Activated CD4-positive, alpha-beta memory T cell treated with anti-CD3 and anti-CD28 coated beads for 36 hours (primary cell): ENCODE measurements at regions not wholly inside any gene's neighbourhood (a gene's known extent, or its start where the extent isn't known, plus 50 kb on each side); places are given as distances from the start of the nearest gene placed in this dataset.
"Not testable (repeated sequence)": the region's sequence is repeated elsewhere in the genome, so short reads cannot be mapped to it uniquely, and the experiment has no call there.

Experiments used
- CTCF ChIA-PET: fragments of 350-600 bp; sonication (Branson Sonifier 250); formaldehyde crosslinking; loops from one replicate; lab custom pipeline; 2021; ENCODE audit warnings: antibody characterized with exemption, inconsistent platforms; lab: Charles Lee
- POLR2A ChIA-PET: fragments of 350-600 bp; sonication (Branson Sonifier 250); formaldehyde crosslinking; loops from one replicate; lab custom pipeline; 2021; ENCODE audit warnings: antibody characterized with exemption; lab: Charles Lee
- DNase-seq: peaks from one replicate; pipeline ENCODE4 v3.0.0-alpha.2; 2020
- H3K27ac Mint-ChIP-seq: one replicate; pipeline ENCODE4 v1.8.0; 2021; ENCODE audit warnings: mixed read lengths
- H3K27me3 Mint-ChIP-seq: one replicate; pipeline ENCODE4 v1.8.0; 2021; ENCODE audit warnings: mixed read lengths
- H3K36me3 Mint-ChIP-seq: one replicate; pipeline ENCODE4 v1.8.0; 2021; ENCODE audit warnings: mixed read lengths
- H3K4me1 Mint-ChIP-seq: one replicate; pipeline ENCODE4 v1.8.0; 2021; ENCODE audit warnings: low read depth, mixed read lengths
- H3K4me3 Mint-ChIP-seq: one replicate; pipeline ENCODE4 v1.8.0; 2021; ENCODE audit warnings: mild to moderate bottlenecking, mixed read lengths
- H3K9me3 Mint-ChIP-seq: one replicate; pipeline ENCODE4 v1.8.0; 2021; ENCODE audit warnings: mixed read lengths
- intact Hi-C: fragments of 100-400 bp; cut with micrococcal nuclease; formaldehyde crosslinking; loops from one replicate; pipeline ENCODE4 v1.15.1; 2023

- no peak overlapping the region for H3K27ac Mint-ChIP-seq
- no peaks in the 10 kb centered on the region for H3K36me3 Mint-ChIP-seq
- ChIA-PET POLR2A (no interaction called here), CTCF (no interaction called here)
- DNase-seq: no peak
- no peak overlapping the region for H3K4me3 Mint-ChIP-seq
- H3K9me3 Mint-ChIP-seq: no peaks in the 10 kb centered on the region
- intact Hi-C loops: no loop called here
- H3K4me1 Mint-ChIP-seq: peaks cover 6% of the 10 kb centered on the region
- H3K27me3 Mint-ChIP-seq: peaks cover 1% of the 10 kb centered on the region
Measured at GRCh38 chr9:91006046-91006445, 204.4 kb downstream of the SYK start.

GRCh38 chr9:91008568-91008967, 206.9 kb downstream of the SYK start:
- intact Hi-C loops: no loop called here
- H3K4me1 Mint-ChIP-seq: peaks cover 5% of the 10 kb centered on the region
- peaks cover 7% of the 10 kb centered on the region for H3K36me3 Mint-ChIP-seq
- no peak overlapping the region for H3K4me3 Mint-ChIP-seq
- peaks cover 3% of the 10 kb centered on the region for H3K27me3 Mint-ChIP-seq
- ChIA-PET POLR2A (no interaction called here), CTCF (no interaction called here)
- H3K27ac Mint-ChIP-seq: no peak overlapping the region
- peaks cover 10% of the 10 kb centered on the region for H3K9me3 Mint-ChIP-seq
- DNase-seq: no peak

- Mint-ChIP-seq H3K27ac (no peak overlapping the region), H3K27me3 (peaks cover 13% of the 10 kb centered on the region), H3K4me1 (peaks cover 9% of the 10 kb centered on the region), H3K9me3 (peaks cover 10% of the 10 kb centered on the region), H3K36me3 (peaks cover 7% of the 10 kb centered on the region), H3K4me3 (no peak overlapping the region)
- DNase-seq: no peak
- POLR2A ChIA-PET: no interaction called here
- CTCF ChIA-PET: interaction anchor here (1.2 to 2.0 kb wide), 2 partner anchors 18 to 96 kb away, joined by 3 to 6 read pairs; no protein-coding TSS in a partner anchor
- intact Hi-C loops: no loop called here
Measured at GRCh38 chr9:91011891-91012290, 210.3 kb downstream of the SYK start.

DNA sequence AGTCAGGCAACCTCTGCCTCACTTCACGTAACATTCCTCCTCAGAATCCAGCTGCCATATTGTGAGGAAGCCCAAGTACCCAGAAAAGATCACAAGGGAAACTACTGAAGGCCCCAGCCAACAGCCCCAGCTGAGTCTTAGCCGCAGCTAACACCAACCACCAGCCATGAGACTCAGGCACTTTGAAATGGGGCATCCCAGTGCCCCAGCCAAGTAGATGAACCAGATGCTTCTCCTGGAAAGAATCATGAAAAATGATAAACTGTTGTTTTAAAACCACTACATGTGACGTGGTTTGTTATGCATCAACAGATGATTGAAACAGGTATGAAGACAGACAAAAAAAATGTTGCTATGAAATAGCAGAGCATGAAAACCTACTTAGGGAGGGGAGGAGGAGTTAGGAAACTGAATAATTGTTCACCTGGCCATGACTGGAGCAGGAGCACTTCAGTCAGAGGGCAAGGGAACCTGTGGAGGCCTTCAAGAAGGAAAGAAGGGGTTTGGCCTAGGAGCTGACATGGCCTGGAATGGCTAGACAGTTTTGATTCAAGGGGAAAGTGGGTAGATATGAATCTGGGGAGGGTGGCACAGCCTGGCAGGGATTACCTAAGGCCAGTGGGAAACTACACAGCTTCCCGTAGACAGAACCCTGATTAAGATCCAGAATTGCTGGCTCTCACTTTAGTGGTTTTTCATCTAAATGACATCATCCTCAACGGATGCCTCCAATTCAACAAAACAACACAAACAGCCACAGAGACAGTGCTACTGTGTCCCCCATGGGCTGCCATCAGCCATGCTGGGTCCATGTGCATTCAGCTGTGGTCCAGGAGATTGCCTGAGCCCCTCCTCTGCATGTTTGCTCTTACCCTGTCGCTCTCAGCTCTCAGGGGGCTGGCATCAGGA, 211.6 kb downstream of the SYK start:
- DNase-seq: peak; percentile 29
- POLR2A ChIA-PET: no interaction called here
- Mint-ChIP-seq H3K4me1 (peaks cover 9% of the 10 kb centered on the region), H3K9me3 (peaks cover 10% of the 10 kb centered on the region), H3K27me3 (peaks cover 21% of the 10 kb centered on the region), H3K36me3 (peaks cover 7% of the 10 kb centered on the region), H3K4me3 (no peak overlapping the region), H3K27ac (no peak overlapping the region)
- CTCF ChIA-PET: interaction anchor here (1.2 kb wide), 1 partner anchor 17 kb away, joined by 3 read pairs; no protein-coding TSS in a partner anchor
- intact Hi-C loops: loop anchor here (1.0 kb wide), 1 partner anchor 32 kb away; no protein-coding TSS in a partner anchor

GRCh38 chr9:91017245-91017644, 215.6 kb downstream of the SYK start:
- POLR2A ChIA-PET: no interaction called here
- Mint-ChIP-seq H3K9me3 (peaks cover 12% of the 10 kb centered on the region), H3K4me1 (peaks cover 20% of the 10 kb centered on the region), H3K36me3 (peaks cover 12% of the 10 kb centered on the region), H3K27ac (no peak overlapping the region), H3K27me3 (peaks cover 39% of the 10 kb centered on the region), H3K4me3 (no peak overlapping the region)
- CTCF ChIA-PET: interaction anchor here (0.9 to 1.3 kb wide), 3 partner anchors 13 to 102 kb away, joined by 3 read pairs; no protein-coding TSS in a partner anchor
- DNase-seq: no peak
- intact Hi-C loops: no loop called here

- H3K9me3 Mint-ChIP-seq, DNase-seq, POLR2A ChIA-PET, H3K27ac Mint-ChIP-seq, CTCF ChIA-PET, intact Hi-C loops, H3K36me3 Mint-ChIP-seq, H3K4me3 Mint-ChIP-seq: not testable (repeated sequence)
- peaks cover 32% of the 10 kb centered on the region for H3K27me3 Mint-ChIP-seq
- peaks cover 12% of the 10 kb centered on the region for H3K4me1 Mint-ChIP-seq
Measured at GRCh38 chr9:91019871-91020270, 218.3 kb downstream of the SYK start.

DNA sequence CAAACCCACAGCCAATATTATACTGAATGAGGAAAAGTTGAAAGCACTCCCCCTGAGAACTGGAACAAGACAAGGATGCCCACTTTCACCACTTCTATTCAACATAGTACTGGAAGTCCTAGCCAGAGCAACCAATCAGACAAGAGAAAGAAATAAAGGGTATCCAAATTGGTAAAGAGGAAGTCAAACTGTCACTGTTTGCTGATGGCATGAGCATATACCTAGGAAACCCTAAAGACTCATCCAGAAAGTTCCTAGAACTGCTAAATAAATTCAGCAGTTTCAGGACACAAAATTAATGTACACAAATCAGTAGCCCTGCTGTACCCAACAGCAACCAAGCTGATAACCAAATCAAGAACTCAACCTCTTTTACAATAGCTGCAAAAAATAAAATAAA, 220.0 kb downstream of the SYK start:
- not testable (repeated sequence) for H3K36me3 Mint-ChIP-seq

GRCh38 chr9:91023741-91024140, 222.1 kb downstream of the SYK start:
- intact Hi-C loops: no loop called here
- POLR2A ChIA-PET: interaction anchor here (0.7 kb wide), 1 partner anchor 109 kb away, joined by 3 read pairs; no protein-coding TSS in a partner anchor
- peaks cover 12% of the 10 kb centered on the region for H3K4me1 Mint-ChIP-seq
- peaks cover 1% of the 10 kb centered on the region for H3K9me3 Mint-ChIP-seq
- no peak overlapping the region for H3K27ac Mint-ChIP-seq
- H3K27me3 Mint-ChIP-seq: peaks cover 22% of the 10 kb centered on the region
- no peak for DNase-seq
- H3K4me3 Mint-ChIP-seq: no peak overlapping the region
- peaks cover 5% of the 10 kb centered on the region for H3K36me3 Mint-ChIP-seq
- CTCF ChIA-PET: interaction anchor here (0.9 kb wide), 1 partner anchor 108 kb away, joined by 5 read pairs; no protein-coding TSS in a partner anchor

More for the DNA sequence above, 220.0 kb downstream of the SYK start:
- DNase-seq, H3K9me3 Mint-ChIP-seq, CTCF ChIA-PET, POLR2A ChIA-PET, H3K4me3 Mint-ChIP-seq, intact Hi-C loops, H3K27ac Mint-ChIP-seq: not testable (repeated sequence)
- Mint-ChIP-seq H3K27me3 (peaks cover 34% of the 10 kb centered on the region), H3K4me1 (peaks cover 12% of the 10 kb centered on the region)

GRCh38 chr9:91024841-91025240, 223.2 kb downstream of the SYK start:
- Mint-ChIP-seq H3K27ac (no peak overlapping the region), H3K4me1 (peaks cover 12% of the 10 kb centered on the region)
- CTCF ChIA-PET: interaction anchor here (0.9 kb wide), 1 partner anchor 9 kb away, joined by 3 read pairs; no protein-coding TSS in a partner anchor

GRCh38 chr9:91025856-91026255, 224.2 kb downstream of the SYK start:
- no peaks in the 10 kb centered on the region for H3K36me3 Mint-ChIP-seq
- H3K27me3 Mint-ChIP-seq: peaks cover 12% of the 10 kb centered on the region
- ChIA-PET CTCF (no interaction called here), POLR2A (no interaction called here)
- no peak for DNase-seq
- peaks cover 8% of the 10 kb centered on the region for H3K4me1 Mint-ChIP-seq
- H3K9me3 Mint-ChIP-seq: no peaks in the 10 kb centered on the region
- no peak overlapping the region for H3K4me3 Mint-ChIP-seq
- H3K27ac Mint-ChIP-seq: no peak overlapping the region
- intact Hi-C loops: no loop called here

More at GRCh38 chr9:91024841-91025240, 223.2 kb downstream of the SYK start:
- POLR2A ChIA-PET: no interaction called here
- Mint-ChIP-seq H3K4me3 (no peak overlapping the region), H3K27me3 (peaks cover 18% of the 10 kb centered on the region), H3K9me3 (no peaks in the 10 kb centered on the region), H3K36me3 (no peaks in the 10 kb centered on the region)
- intact Hi-C loops: no loop called here
- no peak for DNase-seq

DNA sequence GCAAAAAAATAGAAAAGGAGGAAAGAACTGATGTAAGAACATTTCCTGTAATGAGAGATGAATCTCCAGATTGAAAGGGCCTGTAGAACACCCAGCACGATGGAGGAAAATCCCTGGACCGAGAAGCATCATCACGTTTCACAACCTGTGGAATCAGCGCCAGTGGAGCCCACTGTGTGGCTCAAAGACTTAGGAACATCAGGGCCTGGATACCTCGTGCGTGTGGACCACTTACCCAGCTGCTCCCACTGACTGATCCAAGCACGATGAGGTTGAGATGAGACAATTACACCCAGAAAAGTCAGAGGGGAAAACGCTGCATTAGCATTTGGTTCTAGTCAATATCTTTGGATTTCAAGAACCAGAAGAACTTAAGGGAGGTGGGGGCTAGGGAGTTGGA, 224.6 kb downstream of the SYK start:
- Mint-ChIP-seq H3K4me1 (peaks cover 4% of the 10 kb centered on the region), H3K9me3 (no peaks in the 10 kb centered on the region), H3K36me3 (no peaks in the 10 kb centered on the region), H3K27me3 (peaks cover 15% of the 10 kb centered on the region), H3K27ac (no peak overlapping the region), H3K4me3 (no peak overlapping the region)
- POLR2A ChIA-PET: no interaction called here
- intact Hi-C loops: no loop called here
- CTCF ChIA-PET: no interaction called here
- no peak for DNase-seq

DNA sequence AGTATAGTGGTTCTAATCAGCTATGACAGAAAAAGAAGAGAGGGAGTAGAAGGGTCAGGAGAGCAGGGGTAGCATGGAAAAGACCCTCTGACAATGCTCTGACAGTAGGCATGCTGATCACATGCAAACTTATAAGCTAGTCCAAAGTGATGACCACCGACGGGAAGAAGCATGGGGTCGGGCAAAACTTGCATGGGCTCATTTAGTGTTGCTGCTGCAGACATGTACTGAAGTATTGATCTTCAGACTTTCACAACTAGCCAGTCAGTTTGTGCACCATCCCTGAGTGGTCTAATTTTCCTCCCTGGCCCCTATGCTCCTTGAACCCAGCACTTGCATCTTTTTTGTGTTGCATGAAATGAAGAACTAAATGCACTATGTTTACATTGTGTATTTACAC, 225.4 kb downstream of the SYK start:
- peaks cover 14% of the 10 kb centered on the region for H3K27me3 Mint-ChIP-seq
- no peaks in the 10 kb centered on the region for H3K4me1 Mint-ChIP-seq
- H3K4me3 Mint-ChIP-seq: no peak overlapping the region
- CTCF ChIA-PET: no interaction called here
- no peak overlapping the region for H3K27ac Mint-ChIP-seq
- H3K9me3 Mint-ChIP-seq: no peaks in the 10 kb centered on the region
- no peak for DNase-seq
- intact Hi-C loops: no loop called here
- H3K36me3 Mint-ChIP-seq: no peaks in the 10 kb centered on the region
- POLR2A ChIA-PET: no interaction called here
